IMR-90 (cell line): ENCODE measurements at regions not wholly inside any gene's neighbourhood (a gene's known extent, or its start where the extent isn't known, plus 50 kb on each side); places are given as distances from the start of the nearest gene placed in this dataset.

ENCODE experiments used
- ATAC-seq: fragments of 200-7000 bp; cut with Tn5 transposase; 2 replicates; pipeline ENCODE4 v1.9.1; 2020; ENCODE audit warnings: low read depth, mild to moderate bottlenecking, moderate library complexity
- BruUV-seq: library from RNA; stranded (reverse); fragments of 400-500 nt; replicated peaks from 2 replicates; lab custom pipeline; 2021; lab: Mats Ljungman, UMichigan
- CTCF ChIA-PET: fragments of 300-600 bp; formaldehyde crosslinking; extraction: SDS; loops from one replicate; lab custom pipeline; 2021; ENCODE audit warnings: antibody characterized with exemption; lab: Yijun Ruan, JAX
- POLR2A ChIA-PET: fragments of 300-600 bp; sonication (Branson Sonifier 250); formaldehyde crosslinking; loops from one replicate; lab custom pipeline; 2022; ENCODE audit warnings: antibody characterized with exemption; ENCODE audit not compliant: unreplicated experiment; lab: Charles Lee
- DNase-seq: peaks from one replicate; pipeline ENCODE4 v3.0.0; 2013
- H2AFZ ChIP-seq: replicated peaks from 2 replicates; pipeline ENCODE3; 2013; ENCODE audit warnings: low read length, mild to moderate bottlenecking; ENCODE audit not compliant: poor library complexity
- H2AK5ac ChIP-seq: 2 replicates; pipeline ENCODE4 v1.6.1; 2013; ENCODE audit warnings: low read depth, low read length, inconsistent platforms
- H2AK9ac ChIP-seq: replicated peaks from 2 replicates; pipeline ENCODE3; 2013; ENCODE audit warnings: mild to moderate bottlenecking, low read depth, low read length, moderate library complexity; ENCODE audit not compliant: poor library complexity
- H2BK120ac ChIP-seq: 2 replicates; pipeline ENCODE4 v1.6.1; 2013; ENCODE audit warnings: low read depth, low read length, inconsistent platforms
- H2BK15ac ChIP-seq: 3 replicates; pipeline ENCODE4 v1.6.1; 2013; ENCODE audit warnings: low read depth, low read length, inconsistent platforms
- H2BK20ac ChIP-seq: 2 replicates; pipeline ENCODE4 v1.6.1; 2013; ENCODE audit warnings: low read depth, mild to moderate bottlenecking, inconsistent platforms, low read length, moderate library complexity
- H2BK5ac ChIP-seq: 2 replicates; pipeline ENCODE4 v1.6.1; 2013; ENCODE audit warnings: mild to moderate bottlenecking, low read depth, low read length, inconsistent platforms; ENCODE audit not compliant: poor library complexity, severe bottlenecking
- H3K14ac ChIP-seq: replicated peaks from 2 replicates; pipeline ENCODE4 v1.6.1; 2013; ENCODE audit warnings: low read depth, low read length, inconsistent platforms
- H3K18ac ChIP-seq: 2 replicates; pipeline ENCODE4 v1.6.1; 2013; ENCODE audit warnings: low read depth, low read length, control low read depth
- H3K23ac ChIP-seq: 2 replicates; pipeline ENCODE4 v1.6.1; 2013; ENCODE audit warnings: low read depth, low read length, inconsistent platforms
- H3K27ac ChIP-seq: 2 replicates; pipeline ENCODE4 v1.5.1; 2013; ENCODE audit warnings: mild to moderate bottlenecking, control low read depth, low read length; ENCODE audit not compliant: insufficient read depth
- H3K27me3 ChIP-seq: 2 replicates; pipeline ENCODE4 v1.6.1; 2013; ENCODE audit warnings: low read length; ENCODE audit not compliant: control insufficient read depth, insufficient read depth
- H3K36me3 ChIP-seq: 2 replicates; pipeline ENCODE4 v1.6.1; 2013; ENCODE audit warnings: low read length, mixed read lengths; ENCODE audit not compliant: control insufficient read depth, insufficient read depth
- H3K4ac ChIP-seq: 2 replicates; pipeline ENCODE4 v1.6.1; 2013; ENCODE audit warnings: low read depth, low read length, inconsistent platforms
- H3K4me1 ChIP-seq: 2 replicates; pipeline ENCODE4 v1.6.1; 2013; ENCODE audit warnings: low read length, mixed read lengths; ENCODE audit not compliant: control insufficient read depth, insufficient read depth
- H3K4me2 ChIP-seq: 2 replicates; pipeline ENCODE4 v1.6.1; 2013; ENCODE audit warnings: low read depth, mild to moderate bottlenecking, control low read depth, low read length, moderate library complexity
- H3K4me3 ChIP-seq: 2 replicates; pipeline ENCODE4 v1.5.1; 2013; ENCODE audit warnings: low read depth, mild to moderate bottlenecking, control low read depth, low read length, moderate library complexity; ENCODE audit not compliant: insufficient read depth
- H3K56ac ChIP-seq: 2 replicates; pipeline ENCODE4 v1.6.1; 2013; ENCODE audit warnings: low read length, inconsistent platforms; ENCODE audit not compliant: insufficient read depth; ENCODE audit errors: extremely low read depth
- H3K79me1 ChIP-seq, 2 experiments: 2 replicates each; pipeline ENCODE4 v1.6.1; 2013; ENCODE audit warnings: low read length in 2 of 2, inconsistent platforms in 1 of 2, low read depth in 1 of 2
- H3K9ac ChIP-seq: 2 replicates; pipeline ENCODE4 v1.6.1; 2013; ENCODE audit warnings: low read depth, low read length, control low read depth
- H3K9me1 ChIP-seq: 2 replicates; pipeline ENCODE4 v1.6.1; 2013; ENCODE audit warnings: low read length, inconsistent platforms; ENCODE audit not compliant: insufficient read depth
- H3K9me3 ChIP-seq: 2 replicates; pipeline ENCODE4 v1.6.1; 2013; ENCODE audit warnings: low read length; ENCODE audit not compliant: control insufficient read depth, insufficient read depth
- H4K20me1 ChIP-seq: 2 replicates; pipeline ENCODE4 v1.6.1; 2013; ENCODE audit warnings: low read length, inconsistent platforms; ENCODE audit not compliant: insufficient read depth
- H4K5ac ChIP-seq: 2 replicates; pipeline ENCODE4 v1.6.1; 2013; ENCODE audit warnings: mild to moderate bottlenecking, low read depth, low read length, control low read depth
- H4K8ac ChIP-seq, 2 experiments: 2 replicates each; pipeline ENCODE4 v1.6.1; 2013; ENCODE audit warnings: low read depth in 2 of 2, low read length in 2 of 2, control low read depth in 1 of 2, inconsistent platforms in 1 of 2
- H4K91ac ChIP-seq: 2 replicates; pipeline ENCODE4 v1.6.1; 2013; ENCODE audit warnings: low read depth, low read length, inconsistent platforms; ENCODE audit not compliant: insufficient read depth
- BHLHE40 ChIP-seq: fragments of 150-350 bp; IDR thresholded peaks from 2 replicates; pipeline ENCODE4 v1.6.1; 2016; ENCODE audit warnings: mild to moderate bottlenecking, low read depth, low read length
- CEBPB ChIP-seq: IDR thresholded peaks from 2 replicates; pipeline ENCODE4 v1.6.1; 2012; ENCODE audit warnings: low read depth, low read length, improper control_type of control experiment
- CHD1 ChIP-seq: IDR thresholded peaks from 2 replicates; pipeline ENCODE4 v1.6.1; 2012; ENCODE audit warnings: low read depth, low read length, improper control_type of control experiment
- CTCF ChIP-seq: conservative IDR thresholded peaks from 2 replicates; pipeline ENCODE4 v1.5.1; 2012; ENCODE audit warnings: mild to moderate bottlenecking, low read depth, low read length, improper control_type of control experiment
- ELK1 ChIP-seq: fragments of 150-350 bp; IDR thresholded peaks from 2 replicates; pipeline ENCODE4 v1.6.1; 2016; ENCODE audit warnings: low read depth, mild to moderate bottlenecking, low read length, moderate library complexity, borderline replicate concordance
- FOS ChIP-seq: fragments of 150-350 bp; IDR thresholded peaks from 2 replicates; pipeline ENCODE4 v1.6.1; 2016; ENCODE audit warnings: low read depth, low read length
- MAFK ChIP-seq: IDR thresholded peaks from 2 replicates; pipeline ENCODE4 v1.6.1; 2012; ENCODE audit warnings: low read depth, low read length, improper control_type of control experiment
- MAZ ChIP-seq: IDR thresholded peaks from 2 replicates; pipeline ENCODE4 v1.6.1; 2012; ENCODE audit warnings: low read depth, mild to moderate bottlenecking, low read length, improper control_type of control experiment, moderate library complexity, borderline replicate concordance
- MXI1 ChIP-seq: IDR thresholded peaks from 2 replicates; pipeline ENCODE4 v1.6.1; 2012; ENCODE audit warnings: low read depth, mild to moderate bottlenecking, low read length, moderate library complexity, borderline replicate concordance
- NFE2L2 ChIP-seq: fragments of 150-350 bp; IDR thresholded peaks from 2 replicates; pipeline ENCODE4 v1.6.1; 2016; ENCODE audit warnings: low read depth, mild to moderate bottlenecking, low read length
- POLR2A ChIP-seq: IDR thresholded peaks from 2 replicates; pipeline ENCODE4 v1.6.1; 2012; ENCODE audit warnings: mild to moderate bottlenecking, low read depth, low read length
- RAD21 ChIP-seq: IDR thresholded peaks from 2 replicates; pipeline ENCODE4 v1.6.1; 2012; ENCODE audit warnings: low read length, improper control_type of control experiment
- RCOR1 ChIP-seq: IDR thresholded peaks from 2 replicates; pipeline ENCODE4 v1.6.1; 2012; ENCODE audit warnings: mild to moderate bottlenecking, low read length, improper control_type of control experiment; ENCODE audit not compliant: insufficient replicate concordance
- RFX5 ChIP-seq: IDR thresholded peaks from 2 replicates; pipeline ENCODE4 v1.8.0; 2012; ENCODE audit warnings: low read depth, mild to moderate bottlenecking, low read length, moderate library complexity
- SMC3 ChIP-seq: fragments of 150-350 bp; IDR thresholded peaks from 2 replicates; pipeline ENCODE4 v1.6.1; 2016; ENCODE audit warnings: low read depth, mild to moderate bottlenecking, antibody characterized with exemption, low read length, moderate library complexity
- USF2 ChIP-seq: fragments of 150-350 bp; IDR thresholded peaks from 2 replicates; pipeline ENCODE4 v1.6.1; 2017; ENCODE audit warnings: mild to moderate bottlenecking, antibody characterized with exemption, low read length, low read depth
- WGBS, 2 experiments: methylation state at CpG; one replicate each; pipeline versions ENCODE4 v1.1.5 to v1.1.7; 2013; ENCODE audit warnings: missing lambda C conversion rate in 2 of 2; ENCODE audit not compliant: insufficient read length in 1 of 2; ENCODE audit errors: extremely low coverage in 2 of 2; 5-methylcytosine and 5-hydroxymethylcytosine counted together
- dilution Hi-C: fragments of 300-500 bp; cut with HindIII; formaldehyde crosslinking; loops from one replicate; pipeline ENCODE4 v1.14.3; 2018; ENCODE audit warnings: low sequenced_read_pairs; ENCODE audit not compliant: unreplicated experiment
- in situ Hi-C: fragments of 300-500 bp; cut with MboI; formaldehyde crosslinking; loops from 3 replicates; pipeline ENCODE4 v1.14.3; 2019; ENCODE audit warnings: low sequenced_read_pairs, inconsistent platforms, mixed read lengths
- intact Hi-C: fragments of 100-400 bp; cut with micrococcal nuclease; formaldehyde crosslinking; loops from 2 replicates; pipeline ENCODE4 v1.10.0; 2022

GRCh38 chr20:4524792-4525191 lies 161.5 kb upstream of the PRNP start:
- intact Hi-C loops, result no loop called here
- H3K27ac ChIP-seq, result no peak overlapping the region
- no peak overlapping the region for H4K5ac ChIP-seq
- no peak overlapping the region for H2BK120ac ChIP-seq
- no peaks in the 10 kb centered on the region for H3K9me3 ChIP-seq
- WGBS, 2 experiments, result no CpG with 5 or more reads among the region's 1 CpG
- no peak overlapping the region for H3K56ac ChIP-seq
- H3K14ac ChIP-seq, result no peak overlapping the region
- H2BK15ac ChIP-seq, result no peak overlapping the region
- no peak overlapping the region for H3K18ac ChIP-seq
- ChIA-PET CTCF (no interaction called here), POLR2A (no interaction called here)
- H3K9ac ChIP-seq, result no peak overlapping the region
- no peak overlapping the region for H4K8ac ChIP-seq
- in situ Hi-C loops, result no loop called here
- no peak overlapping the region for H2AFZ ChIP-seq
- H2BK5ac ChIP-seq, result no peak overlapping the region
- H3K4me2 ChIP-seq, result no peak overlapping the region
- H3K27me3 ChIP-seq, result no peaks in the 10 kb centered on the region
- TF ChIP-seq RCOR1, result no peak
- no peak for TF ChIP-seq CHD1
- TF ChIP-seq MAFK, result no peak
- no peak for TF ChIP-seq SMC3
- TF ChIP-seq BHLHE40, result no peak
- TF ChIP-seq POLR2A, result no peak
- TF ChIP-seq ELK1, result no peak
- no peak for TF ChIP-seq CEBPB
- TF ChIP-seq RFX5, result no peak
- no peak for TF ChIP-seq MAZ
- TF ChIP-seq USF2, result no peak
- no peak for TF ChIP-seq CTCF
- no peak for TF ChIP-seq RAD21
- TF ChIP-seq NFE2L2, result no peak
- TF ChIP-seq FOS, result no peak
- TF ChIP-seq MXI1, result no peak
- ATAC-seq, result no peak
- dilution Hi-C loops, result no loop called here
- H2BK20ac ChIP-seq, result no peak overlapping the region
- no peak overlapping the region for H2AK5ac ChIP-seq
- H3K9me1 ChIP-seq, result no peaks in the 10 kb centered on the region
- H3K36me3 ChIP-seq, result no peaks in the 10 kb centered on the region
- BruUV-seq, result no TSS peak
- H3K4me1 ChIP-seq, result no peaks in the 10 kb centered on the region
- H3K4ac ChIP-seq, result no peak overlapping the region
- DNase-seq, result no peak
- H3K23ac ChIP-seq, result no peak overlapping the region
- H4K20me1 ChIP-seq, result no peaks in the 10 kb centered on the region
- H4K91ac ChIP-seq, result no peak overlapping the region
- H3K79me1 ChIP-seq, result no peaks in the 10 kb centered on the region
- H2AK9ac ChIP-seq, result no peak overlapping the region
- H3K4me3 ChIP-seq, result no peak overlapping the region
